ENCODE measurements at regions not wholly inside any gene's neighbourhood (a gene's known extent, or its start where the extent isn't known, plus 50 kb on each side); places are given as distances from the start of the nearest gene placed in this dataset.

DNA sequence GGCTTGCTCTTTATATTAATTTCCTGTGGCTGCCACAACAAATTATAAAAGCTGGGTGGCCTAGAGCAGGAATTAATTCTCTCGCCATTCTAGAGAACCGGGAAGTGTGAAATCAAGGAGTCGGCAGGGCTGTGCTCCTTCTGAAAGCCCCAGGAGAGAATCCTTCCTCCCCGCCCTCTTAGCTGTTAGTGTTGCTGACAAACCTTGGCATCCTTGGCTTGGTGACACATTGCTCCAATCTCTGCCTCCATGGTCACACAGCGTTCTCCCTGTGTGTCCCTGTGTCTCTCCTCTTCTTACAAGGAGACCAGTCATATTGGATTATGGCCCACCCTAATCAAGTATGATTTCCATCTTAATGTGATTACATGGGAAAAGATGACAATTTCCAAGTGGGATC is 55.9 kb upstream of the NEURL1B start:
- no peak for TF ChIP-seq POLR2A (IDR thresholded peaks at IDR 0.05)
- TF ChIP-seq, protein P1, sequence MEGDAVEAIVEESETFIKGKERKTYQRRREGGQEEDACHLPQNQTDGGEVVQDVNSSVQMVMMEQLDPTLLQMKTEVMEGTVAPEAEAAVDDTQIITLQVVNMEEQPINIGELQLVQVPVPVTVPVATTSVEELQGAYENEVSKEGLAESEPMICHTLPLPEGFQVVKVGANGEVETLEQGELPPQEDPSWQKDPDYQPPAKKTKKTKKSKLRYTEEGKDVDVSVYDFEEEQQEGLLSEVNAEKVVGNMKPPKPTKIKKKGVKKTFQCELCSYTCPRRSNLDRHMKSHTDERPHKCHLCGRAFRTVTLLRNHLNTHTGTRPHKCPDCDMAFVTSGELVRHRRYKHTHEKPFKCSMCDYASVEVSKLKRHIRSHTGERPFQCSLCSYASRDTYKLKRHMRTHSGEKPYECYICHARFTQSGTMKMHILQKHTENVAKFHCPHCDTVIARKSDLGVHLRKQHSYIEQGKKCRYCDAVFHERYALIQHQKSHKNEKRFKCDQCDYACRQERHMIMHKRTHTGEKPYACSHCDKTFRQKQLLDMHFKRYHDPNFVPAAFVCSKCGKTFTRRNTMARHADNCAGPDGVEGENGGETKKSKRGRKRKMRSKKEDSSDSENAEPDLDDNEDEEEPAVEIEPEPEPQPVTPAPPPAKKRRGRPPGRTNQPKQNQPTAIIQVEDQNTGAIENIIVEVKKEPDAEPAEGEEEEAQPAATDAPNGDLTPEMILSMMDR (IDR thresholded peaks at IDR 0.05) = no peak

All from right lobe of liver (tissue), 4 donors.